Esophagus muscularis mucosa (tissue), 4 donors: ENCODE measurements at regions not wholly inside any gene's neighbourhood (a gene's known extent, or its start where the extent isn't known, plus 50 kb on each side); places are given as distances from the start of the nearest gene placed in this dataset.

ENCODE experiments used
- DNase-seq: peaks from one replicate; pipeline ENCODE4 v3.0.0-alpha.2; 2017; ENCODE audit errors: extremely low spot score
- H3K27ac ChIP-seq, 4 donors: fragments of 200-600 bp; sonication (generic); replicated peaks in 1 of 4; 1 replicate in 3 of 4; 2 replicates in 1 of 4; pipeline ENCODE4 v1.5.1; 2016 to 2019; ENCODE audit warnings: mild to moderate bottlenecking in 1 of 4
- H3K27me3 ChIP-seq, 4 donors: fragments of 200-600 bp; sonication (generic); one replicate each; pipeline versions ENCODE4 v1.5.1 to v1.6.0; 2016 to 2019
- H3K36me3 ChIP-seq, 4 donors: fragments of 200-600 bp; sonication (generic); one replicate each; pipeline ENCODE4 v1.5.1; 2016 to 2019
- H3K4me1 ChIP-seq, 4 donors: fragments of 200-600 bp; sonication (generic); one replicate each; pipeline ENCODE4 v1.5.1; 2016 to 2019
- H3K4me3 ChIP-seq, 4 donors: fragments of 200-600 bp; sonication (generic); 1 replicate in 2 of 4; 2 replicates in 2 of 4; pipeline ENCODE4 v1.5.1; 2016 to 2019; ENCODE audit warnings: mild to moderate bottlenecking in 4 of 4, moderate library complexity in 1 of 4
- H3K9me3 ChIP-seq, 4 donors: fragments of 200-600 bp; sonication (generic); 1 replicate in 3 of 4; 2 replicates in 1 of 4; pipeline ENCODE4 v1.5.1; 2016 to 2019
- CTCF ChIP-seq, 3 experiments: fragments of 200-600 bp in 2 of 3; fragments of 450-650 bp in 1 of 3; sonication (generic) in 2 of 3; IDR thresholded peaks; one replicate each; pipeline ENCODE4 v1.5.1; 2017 to 2019; ENCODE audit warnings: antibody characterized with exemption in 3 of 3, mild to moderate bottlenecking in 2 of 3, moderate library complexity in 1 of 3
- EP300 ChIP-seq: sonication (generic); formaldehyde crosslinking; IDR thresholded peaks from one replicate; pipeline ENCODE4 v1.6.1; 2017; ENCODE audit warnings: antibody characterized with exemption
- POLR2A ChIP-seq: fragments of 450-650 bp; IDR thresholded peaks from one replicate; pipeline ENCODE4 v1.6.1; 2017; ENCODE audit warnings: antibody characterized with exemption, moderate library complexity, mild to moderate bottlenecking, low read depth
- POLR2AphosphoS5 ChIP-seq, 2 donors: sonication (generic); formaldehyde crosslinking; IDR thresholded peaks; one replicate each; pipeline ENCODE4 v1.6.1; 2017; ENCODE audit warnings: antibody characterized with exemption in 2 of 2
- WGBS: methylation state at CpG from one replicate; pipeline ENCODE4 v1.1.5; 2018; 5-methylcytosine and 5-hydroxymethylcytosine counted together
- intact Hi-C: fragments of 100-400 bp; cut with DNase I; formaldehyde crosslinking; loops from one replicate; pipeline ENCODE4 v1.15.1; 2023

GRCh38 chr18:78378983-78379382 is 600.6 kb upstream of the SALL3 start:
- no peak for TF ChIP-seq EP300
- TF ChIP-seq CTCF (IDR thresholded peaks at IDR 0.05), result no peak
- no peak for TF ChIP-seq POLR2A
- no peak for TF ChIP-seq POLR2AphosphoS5 (IDR thresholded peaks at IDR 0.05)
- no peaks in the 10 kb centered on the region for H3K36me3 ChIP-seq
- H3K9me3 ChIP-seq, result no peaks in the 10 kb centered on the region
- H3K27me3 ChIP-seq, result no peaks in the 10 kb centered on the region
- no peaks in the 10 kb centered on the region for H3K4me1 ChIP-seq
- 79% methylated on average over 3 of the region's 3 CpGs for WGBS
- H3K27ac ChIP-seq, result no peak overlapping the region
- intact Hi-C loops, result no loop called here
- H3K4me3 ChIP-seq, result no peak overlapping the region
- no peak for DNase-seq

GRCh38 chr18:78390348-78390951 is 589.2 kb upstream of the SALL3 start:
- Histone ChIP-seq H3K9me3 (peaks cover 0 to 23% (median 10%) of the 10 kb centered on the region in 4 donors), H3K36me3 (no peaks in the 10 kb centered on the region), H3K27me3 (peaks cover 0 to 9% (median 0%) of the 10 kb centered on the region in 4 donors), H3K27ac (no peak overlapping the region), H3K4me3 (no peak overlapping the region), H3K4me1 (no peaks in the 10 kb centered on the region)
- DNase-seq, result no peak
- no peak for TF ChIP-seq CTCF (IDR thresholded peaks at IDR 0.05)
- no peak for TF ChIP-seq POLR2A
- TF ChIP-seq EP300, result no peak
- no peak for TF ChIP-seq POLR2AphosphoS5 (IDR thresholded peaks at IDR 0.05)
- WGBS, result 84% methylated on average over 14 of the region's 34 CpGs
- intact Hi-C loops, result no loop called here

GRCh38 chr18:78390952-78391348 is 588.7 kb upstream of the SALL3 start:
- Histone ChIP-seq H3K27ac (no peak overlapping the region), H3K4me1 (no peaks in the 10 kb centered on the region), H3K27me3 (peaks cover 0 to 13% (median 0%) of the 10 kb centered on the region in 4 donors), H3K9me3 (peaks cover 0 to 21% (median 10%) of the 10 kb centered on the region in 4 donors), H3K36me3 (no peaks in the 10 kb centered on the region), H3K4me3 (no peak overlapping the region)
- no peak for TF ChIP-seq POLR2A
- no peak for TF ChIP-seq POLR2AphosphoS5 (IDR thresholded peaks at IDR 0.05)
- no peak for TF ChIP-seq EP300
- TF ChIP-seq CTCF (IDR thresholded peaks at IDR 0.05), result no peak
- WGBS, result 92% methylated on average over 24 of the region's 33 CpGs
- no peak for DNase-seq
- intact Hi-C loops, result no loop called here

- Histone ChIP-seq H3K36me3 (no peaks in the 10 kb centered on the region), H3K27ac (no peak overlapping the region), H3K4me3 (no peak overlapping the region), H3K4me1 (no peaks in the 10 kb centered on the region), H3K27me3 (peaks cover 0 to 13% (median 0%) of the 10 kb centered on the region in 4 donors), H3K9me3 (peaks cover 0 to 9% (median 4%) of the 10 kb centered on the region in 4 donors)
- no peak for DNase-seq
- TF ChIP-seq POLR2AphosphoS5 (IDR thresholded peaks at IDR 0.05) (no peak), CTCF (IDR thresholded peaks at IDR 0.05) (no peak), POLR2A (no peak), EP300 (no peak)
- intact Hi-C loops, result no loop called here
- WGBS, result 59% methylated on average over 14 of the region's 14 CpGs
Observed at GRCh38 chr18:78393086-78393862, 586.3 kb upstream of the SALL3 start.
